ENCODE measurements at regions not wholly inside any gene's neighbourhood (a gene's known extent, or its start where the extent isn't known, plus 50 kb on each side); places are given as distances from the start of the nearest gene placed in this dataset.
"Not testable (repeated sequence)": the region's sequence is repeated elsewhere in the genome, so short reads cannot be mapped to it uniquely, and the experiment has no call there.

DNA sequence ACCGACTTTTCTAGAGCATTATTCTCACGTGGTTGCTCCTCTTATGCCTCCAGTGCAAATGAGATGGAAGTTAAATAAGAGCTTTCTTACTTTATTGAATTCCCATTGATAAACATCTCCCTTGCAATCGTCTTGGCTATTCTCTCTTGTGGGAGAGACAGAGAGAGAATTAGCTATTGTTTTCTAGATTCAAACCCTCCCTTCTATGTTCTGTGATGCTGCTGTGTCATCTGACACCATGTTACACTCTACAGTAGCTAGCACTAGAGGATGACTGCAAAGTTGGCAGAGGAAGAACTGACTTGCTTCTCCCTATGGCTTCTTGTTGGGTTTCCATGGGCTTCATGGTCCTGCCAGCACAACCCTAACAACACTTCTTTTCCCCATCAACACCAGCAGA lies 134.6 kb upstream of the RANBP3L start:
- DNase-seq, result no peak

DNA sequence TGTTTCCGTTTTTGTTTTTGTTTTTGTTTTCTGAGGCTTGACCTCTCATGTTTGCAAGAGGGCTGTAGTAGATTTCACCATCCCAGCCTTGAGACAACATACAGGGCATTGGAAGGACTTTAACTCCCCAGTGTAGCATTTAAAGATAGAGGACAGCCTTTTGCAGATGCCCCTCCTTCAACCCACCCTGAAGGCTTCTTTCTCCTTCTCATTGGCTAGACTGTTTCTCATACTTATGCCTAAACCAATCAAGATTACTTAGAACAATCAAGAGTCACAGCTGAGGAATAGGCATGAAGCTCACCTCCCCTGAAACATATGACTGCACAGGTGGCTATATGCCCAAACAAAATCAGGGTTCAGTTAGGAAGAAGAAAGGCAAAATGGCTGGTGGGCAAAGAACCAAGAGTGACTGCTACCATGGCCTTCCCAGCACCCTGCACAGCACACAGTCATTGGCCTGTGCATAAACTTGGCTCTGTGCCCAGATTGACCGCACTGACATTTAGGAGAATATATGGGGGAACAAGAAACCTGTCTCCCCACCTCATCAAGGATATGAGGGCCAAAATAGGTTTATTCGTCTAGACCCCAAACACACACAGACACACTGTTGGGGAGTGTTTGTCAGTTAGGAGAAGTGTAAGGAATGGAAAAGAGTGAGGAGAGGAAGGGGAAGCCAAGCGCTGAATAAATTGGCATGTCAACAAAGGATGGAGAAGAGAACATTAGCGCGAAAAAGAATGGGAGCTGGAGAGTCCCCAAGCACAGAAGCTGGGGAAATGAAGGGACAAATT lies 137.3 kb upstream of the RANBP3L start:
- no peak for DNase-seq

DNA sequence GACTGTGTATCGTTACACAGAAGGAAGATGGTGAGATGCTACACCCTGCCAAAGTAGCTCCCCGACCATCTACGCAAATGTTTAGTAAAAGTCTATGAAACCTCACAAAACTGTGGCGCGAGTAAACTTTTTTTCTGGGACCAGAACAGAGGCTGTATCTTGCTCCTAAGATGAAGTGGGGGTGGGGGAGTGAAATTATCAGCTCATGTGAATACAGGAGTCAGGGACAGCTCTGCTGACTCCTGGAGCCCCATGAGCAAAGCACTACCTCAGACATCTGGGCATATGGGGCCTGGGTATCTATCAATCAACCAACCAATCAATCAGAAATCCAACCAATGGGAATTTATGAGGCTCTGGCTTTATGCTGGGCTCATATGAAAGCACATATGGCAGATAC lies 138.6 kb upstream of the RANBP3L start:
- DNase-seq, result no peak

- no peak for DNase-seq
Measured at GRCh38 chr5:36441280-36441679, 139.6 kb upstream of the RANBP3L start.

GRCh38 chr5:36442352-36442751 lies 140.7 kb upstream of the RANBP3L start:
- DNase-seq, result no peak

- DNase-seq, result no peak
Measured at GRCh38 chr5:36442796-36443195, 141.1 kb upstream of the RANBP3L start.

- DNase-seq, result no peak
Measured at GRCh38 chr5:36443941-36444340, 142.2 kb upstream of the RANBP3L start.

DNA sequence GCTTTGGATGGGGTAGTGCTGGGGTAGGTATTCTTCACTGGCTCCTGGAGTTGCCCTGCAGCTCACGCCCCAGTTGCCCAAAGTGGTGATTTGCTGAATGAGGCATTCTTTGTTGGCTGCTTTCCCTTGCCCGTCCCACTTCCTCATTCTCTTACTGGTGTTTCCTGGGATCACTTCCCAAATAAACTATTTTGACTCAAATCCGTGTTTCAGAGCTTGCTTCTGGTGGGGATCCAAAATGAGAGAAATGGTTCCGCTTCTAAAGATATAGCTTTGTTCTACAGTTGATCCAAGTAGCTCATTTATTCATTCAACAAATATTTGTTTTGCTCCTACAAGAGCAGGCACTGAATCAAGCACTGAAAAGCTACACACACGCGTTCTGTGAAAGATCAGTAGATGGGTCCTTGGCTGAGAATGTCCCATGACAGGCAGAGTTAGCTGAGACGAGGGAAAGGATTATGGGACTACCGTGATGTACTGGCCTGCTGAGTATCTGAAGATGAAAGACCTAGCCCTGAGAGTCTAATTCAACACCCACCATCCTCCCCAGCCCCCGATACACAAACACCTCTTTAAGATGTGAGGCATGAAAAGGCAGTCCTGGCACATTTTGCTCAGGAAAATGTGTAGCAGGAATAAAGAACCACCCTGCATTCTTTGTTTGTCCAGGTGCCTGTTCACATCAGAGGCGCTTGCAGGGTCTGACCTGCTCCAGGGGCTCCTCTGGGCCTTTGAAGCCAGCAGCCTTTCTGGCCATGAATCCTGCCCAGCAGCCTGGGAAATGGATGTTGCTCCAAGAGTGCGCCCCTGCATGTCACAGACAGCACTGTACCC lies 143.1 kb upstream of the RANBP3L start:
- no peak for DNase-seq

DNA sequence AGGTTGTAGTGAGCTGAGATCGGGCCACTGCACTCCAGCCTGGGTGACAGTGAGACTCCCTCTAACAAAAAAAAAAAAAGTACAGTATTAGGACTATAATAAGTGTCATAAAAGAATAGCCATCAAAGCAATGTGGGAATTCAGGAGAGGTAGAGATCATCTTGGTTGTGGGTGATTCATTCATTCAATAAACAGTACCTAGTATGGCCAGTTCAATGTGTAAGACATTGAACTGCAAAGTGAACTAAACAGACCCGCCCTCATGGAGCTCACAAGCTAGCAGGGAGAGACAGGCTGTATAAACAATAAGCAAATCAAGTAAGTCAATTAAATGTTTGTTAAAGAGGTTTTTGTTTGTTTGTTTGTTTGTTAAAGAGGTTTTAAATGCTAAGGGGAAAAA lies 146.1 kb upstream of the RANBP3L start:
- no peak for DNase-seq

GRCh38 chr5:36450229-36451014 lies 148.7 kb upstream of the RANBP3L start:
- no peak for DNase-seq

DNA sequence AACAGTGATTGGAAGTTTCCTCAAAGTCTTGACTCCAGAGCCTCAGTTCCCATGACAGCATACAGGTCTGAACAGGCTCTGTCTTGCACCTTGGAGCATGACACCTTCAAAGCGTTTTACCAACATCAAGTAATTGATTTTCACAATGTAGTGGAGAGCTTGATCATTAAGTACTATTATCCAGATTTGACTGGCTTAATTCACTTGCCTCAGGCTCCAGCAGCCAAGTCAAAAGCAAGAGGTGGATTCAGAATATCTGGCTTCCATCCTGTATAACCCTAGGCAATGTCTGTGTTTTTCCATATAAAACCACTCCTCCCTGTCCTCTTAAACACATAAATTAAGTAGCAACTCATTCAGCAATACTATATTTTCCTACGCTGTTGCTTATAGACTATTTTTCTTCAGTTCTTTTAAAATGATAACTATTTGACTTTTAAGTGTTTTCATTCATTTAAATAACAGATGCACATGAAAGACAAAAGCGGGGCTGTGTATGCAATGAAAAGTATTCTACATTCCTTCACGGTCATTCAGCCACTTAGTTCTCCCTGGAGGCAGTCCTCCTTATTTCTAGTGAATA lies 150.8 kb upstream of the RANBP3L start:
- no peak for DNase-seq

GRCh38 chr5:36457511-36458270 lies 148.7 kb upstream of the SLC1A3 start:
- DNase-seq, result no peak

DNA sequence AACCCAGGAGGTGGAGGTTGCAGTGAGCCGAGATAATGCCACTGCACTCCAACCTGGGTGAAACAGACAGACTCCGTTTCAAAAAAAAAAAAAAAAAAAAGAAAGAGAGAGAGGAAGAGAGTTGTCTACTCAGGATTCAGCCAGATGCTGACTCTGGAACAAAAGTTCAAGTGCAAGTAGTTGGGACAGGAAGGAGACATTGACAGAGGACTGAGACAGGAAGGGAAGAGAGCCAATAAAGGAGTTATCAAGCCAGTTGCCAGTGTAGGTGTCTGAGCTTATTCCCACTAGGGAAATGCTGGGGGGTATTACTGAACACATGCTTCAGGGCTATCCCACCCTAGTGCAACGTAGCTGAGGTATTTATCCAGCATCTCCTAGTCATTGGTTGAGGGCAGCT lies 147.7 kb upstream of the SLC1A3 start:
- DNase-seq, result no peak

DNA sequence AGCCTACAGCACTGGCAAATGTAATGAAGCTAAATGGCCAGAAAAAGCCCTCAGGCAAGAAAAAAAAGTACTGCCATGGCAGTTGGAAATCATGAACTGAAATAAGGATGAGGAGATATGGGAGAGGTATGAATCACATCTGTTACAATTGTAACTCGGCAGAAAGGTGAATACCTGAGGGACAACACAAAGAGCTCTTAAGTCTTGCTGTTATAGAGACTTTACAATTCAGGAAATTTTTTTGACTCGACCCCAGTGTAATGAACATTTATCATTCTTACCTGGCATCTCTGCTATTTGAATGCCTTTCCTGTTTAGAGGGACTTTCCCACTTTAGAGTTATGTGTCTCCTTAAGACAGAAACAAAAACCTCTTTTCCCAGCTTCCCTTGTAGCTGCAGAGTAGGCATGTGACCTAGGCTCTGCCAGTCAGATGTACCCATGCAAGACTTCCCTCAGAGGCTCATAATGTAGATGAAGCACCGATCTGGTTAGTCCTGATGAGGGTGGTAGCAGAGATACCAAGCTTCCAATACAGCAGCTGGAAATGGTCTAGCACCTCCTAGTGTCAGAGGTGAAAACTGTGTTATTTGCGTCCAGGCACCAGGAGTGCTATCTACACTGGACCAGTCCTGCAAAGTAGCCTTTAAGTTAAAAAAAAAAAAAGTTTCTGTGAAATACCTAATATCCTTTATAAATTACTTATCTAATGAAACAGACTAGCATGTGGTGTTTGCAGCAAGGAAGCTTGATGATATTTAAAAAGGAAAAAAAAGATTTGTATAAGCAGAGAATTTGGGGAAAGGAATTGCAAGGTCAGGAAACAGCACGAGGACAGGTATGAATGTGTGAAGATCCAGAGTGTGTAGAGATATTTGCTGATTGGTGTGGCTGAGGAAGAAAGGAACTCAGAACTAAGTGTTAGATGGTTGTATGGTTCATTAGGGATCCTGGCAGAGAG lies 146.9 kb upstream of the SLC1A3 start:
- no peak for DNase-seq

DNA sequence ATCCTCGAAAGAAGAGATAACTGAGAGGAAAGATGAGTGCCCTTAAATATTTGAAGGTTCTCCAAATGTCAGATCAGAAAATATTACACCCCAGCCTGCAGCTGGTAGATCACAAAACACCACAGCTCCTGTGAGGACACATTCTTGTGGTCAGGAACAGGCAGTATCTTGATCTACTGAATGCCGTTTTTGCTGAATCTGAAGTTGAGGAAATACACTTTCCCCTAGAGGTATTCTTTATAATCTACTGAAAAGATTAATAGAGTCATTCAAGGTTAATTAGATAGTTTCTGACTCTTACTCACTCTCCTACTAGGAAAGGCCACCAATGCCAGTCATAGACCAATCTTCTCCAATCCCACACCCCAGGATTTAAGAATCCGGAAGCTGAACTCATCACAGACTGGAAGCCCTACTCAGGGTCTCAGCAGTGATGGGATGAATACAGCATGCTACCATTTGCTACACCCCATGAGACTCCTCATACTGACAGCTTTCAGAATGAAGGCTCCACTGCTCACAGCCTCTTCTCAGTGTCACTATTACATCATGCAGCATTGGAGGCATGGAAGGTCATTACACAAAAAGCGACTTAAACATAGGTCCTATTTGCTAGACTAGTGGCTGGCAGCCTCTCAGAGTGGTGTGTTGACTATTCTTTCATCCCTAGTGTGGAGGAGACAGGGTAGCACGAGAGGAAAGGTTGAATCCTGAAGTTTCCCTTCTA lies 143.9 kb upstream of the SLC1A3 start:
- DNase-seq, result no peak

DNA sequence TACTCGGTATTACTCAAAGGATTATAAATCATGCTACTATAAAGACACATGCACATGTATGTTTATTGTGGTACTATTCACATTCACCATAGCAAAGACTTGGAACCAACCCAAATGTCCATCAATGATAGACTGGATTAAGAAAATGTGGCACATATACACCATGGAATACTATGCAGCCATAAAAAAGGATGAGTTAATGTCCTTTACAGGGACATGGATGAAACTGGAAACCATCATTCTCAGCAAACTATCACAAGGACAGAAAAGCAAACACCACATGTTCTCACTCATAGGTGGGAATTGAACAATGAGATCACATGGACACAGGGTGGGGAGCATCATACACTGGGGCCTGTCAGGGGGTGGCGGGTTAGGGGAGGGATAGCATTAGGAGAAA lies 130.5 kb upstream of the SLC1A3 start:
- DNase-seq, result not testable (repeated sequence)

DNA sequence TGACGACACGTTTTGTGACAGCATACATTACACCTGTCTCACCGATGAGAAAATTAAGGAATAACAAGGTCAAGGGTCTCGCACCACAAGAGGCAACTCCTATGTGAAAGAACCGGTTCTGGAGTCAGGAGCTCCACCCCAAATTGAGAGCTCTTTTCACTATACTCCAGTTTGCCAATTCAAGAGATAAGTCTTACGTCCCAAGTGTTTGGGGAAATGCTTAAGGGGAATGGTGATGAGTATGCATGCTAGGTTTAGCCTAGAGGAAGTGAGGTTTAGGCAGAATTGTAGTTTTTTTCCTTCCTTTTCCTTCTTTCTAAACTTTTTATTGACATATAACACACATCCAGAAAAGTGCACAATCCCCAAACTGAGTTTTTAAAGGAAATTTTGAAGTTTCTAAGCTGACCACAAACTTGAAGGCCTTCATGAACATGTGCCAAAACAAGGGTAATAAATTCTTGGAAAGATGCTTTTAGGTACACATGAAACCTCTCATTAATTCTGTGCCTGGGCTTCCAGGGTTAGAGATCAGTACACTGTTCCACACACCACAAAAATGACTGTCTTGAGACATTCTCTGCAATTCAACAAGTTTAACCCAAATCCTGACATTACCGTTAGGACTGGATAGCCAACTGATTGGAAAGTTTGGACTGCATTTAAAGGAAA lies 127.6 kb upstream of the SLC1A3 start:
- DNase-seq, result no peak

DNA sequence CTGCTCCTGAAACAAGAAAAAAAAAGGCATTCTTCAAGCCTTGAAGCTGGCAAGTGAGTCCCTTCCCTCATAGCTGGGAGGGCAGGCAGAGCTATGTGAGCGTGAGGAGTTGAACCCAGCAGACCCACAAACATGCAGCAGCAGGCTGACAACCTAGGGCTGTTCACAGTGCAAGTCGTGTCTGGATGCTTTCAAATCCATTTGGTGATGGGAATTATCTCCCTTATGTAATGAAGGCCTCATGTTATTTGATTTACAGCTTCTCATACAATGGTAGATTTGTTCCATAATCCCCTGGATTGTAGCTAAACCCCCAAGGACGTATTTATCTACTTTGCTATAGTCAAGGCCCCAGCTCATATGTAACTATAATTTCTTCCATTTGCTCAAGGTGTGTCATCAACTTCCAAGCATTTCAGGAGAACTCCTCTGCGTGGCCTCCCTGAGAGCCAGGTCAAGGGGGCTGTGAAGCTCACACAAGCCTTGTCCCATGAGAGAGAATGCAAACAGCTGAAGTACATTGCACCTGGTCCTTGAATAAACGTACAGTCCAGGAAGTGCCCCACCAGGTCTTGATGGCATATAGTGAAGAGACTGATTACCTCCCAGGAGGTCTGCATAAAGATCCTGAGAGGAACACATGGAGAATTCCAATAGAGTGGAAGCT lies 124.8 kb upstream of the SLC1A3 start:
- DNase-seq, result no peak

DNA sequence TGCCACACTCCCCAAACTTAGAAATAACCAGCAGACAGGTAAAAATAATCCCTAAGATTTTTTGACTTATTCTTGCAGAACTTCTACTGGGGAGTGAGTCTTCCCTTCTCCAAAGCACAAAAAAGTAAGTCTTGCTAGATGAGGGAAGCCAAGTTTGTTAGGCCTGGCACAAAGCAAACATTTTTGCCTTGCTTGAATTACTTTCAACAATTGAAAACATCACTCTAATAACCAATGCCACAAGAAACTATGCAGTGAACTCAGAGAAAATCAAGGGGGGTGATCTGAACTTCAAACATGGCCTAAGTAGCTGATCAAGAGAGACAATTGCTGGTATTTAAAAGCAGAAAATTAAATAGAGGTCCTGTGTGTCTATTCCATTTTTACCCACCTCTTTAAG lies 123.6 kb upstream of the SLC1A3 start:
- DNase-seq, result no peak

Measured in NCI-H510A (cell line).